HPDE6-E6E7 (cell line): ENCODE measurements at regions not wholly inside any gene's neighbourhood (a gene's known extent, or its start where the extent isn't known, plus 50 kb on each side); places are given as distances from the start of the nearest gene placed in this dataset.

Experiments used
- DNase-seq: peaks from one replicate; pipeline ENCODE4 v3.0.0; 2011; ENCODE audit warnings: missing footprints; ENCODE audit errors: extremely low spot score

GRCh38 chr16:54417384-54417783, 130.8 kb upstream of the IRX3 start:
- DNase-seq, result no peak

- no peak for DNase-seq
Observed at GRCh38 chr16:54414671-54415070, 128.1 kb upstream of the IRX3 start.

DNA sequence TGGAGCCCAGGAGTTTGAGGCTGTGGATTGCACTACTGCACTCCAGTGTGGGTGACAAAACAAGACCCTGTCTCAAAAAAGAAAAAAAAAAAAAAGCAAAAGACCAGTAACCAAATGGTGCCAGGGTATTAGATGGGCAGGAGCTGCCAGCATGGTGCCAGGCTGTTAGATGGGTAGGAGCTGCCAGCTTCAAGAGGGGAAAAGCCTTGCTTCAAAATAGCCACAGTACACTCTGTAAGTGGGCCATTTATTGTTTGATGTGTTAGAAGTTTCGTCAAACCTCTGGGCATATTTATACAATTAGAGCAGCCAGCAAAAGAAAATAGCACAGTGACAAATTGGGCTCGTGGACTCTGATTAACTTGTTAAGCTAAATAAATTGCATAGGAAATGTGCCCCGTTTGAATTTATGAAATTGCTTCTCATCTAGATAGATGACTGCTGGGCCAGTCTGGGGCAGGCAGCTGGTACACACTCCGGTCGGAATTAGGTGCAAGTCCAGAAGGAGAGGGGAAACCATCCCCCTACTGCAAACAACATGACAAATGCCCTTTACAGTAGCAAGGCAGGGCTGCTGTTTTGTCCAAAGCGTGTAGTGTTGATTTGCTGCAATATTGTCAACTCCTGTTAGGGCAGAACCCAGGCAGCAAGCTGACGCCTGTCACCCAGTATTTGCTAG, 126.3 kb upstream of the IRX3 start:
- no peak for DNase-seq

- DNase-seq, result no peak
Observed at GRCh38 chr16:54412037-54412436, 125.5 kb upstream of the IRX3 start.

DNA sequence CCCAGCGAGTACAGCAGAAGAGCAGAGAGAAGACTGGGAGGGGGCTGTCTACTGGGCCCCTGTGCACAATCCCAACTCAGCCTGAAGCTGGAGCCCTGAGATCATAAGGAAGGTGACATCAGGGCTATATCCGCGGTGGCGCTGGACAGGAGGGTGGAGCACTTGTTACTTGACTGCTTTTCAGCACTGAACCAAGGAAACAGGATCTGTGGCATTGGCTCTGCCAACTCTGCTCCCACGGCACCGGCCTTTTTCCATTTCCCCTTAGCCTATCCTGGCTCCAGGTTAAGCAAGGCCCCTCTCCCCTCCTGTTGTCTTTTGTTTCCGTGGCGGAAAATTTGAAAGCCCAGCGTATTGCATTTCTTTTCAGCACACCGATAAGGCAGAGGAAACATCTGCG, 125.0 kb upstream of the IRX3 start:
- no peak for DNase-seq

GRCh38 chr16:54409982-54410381, 123.4 kb upstream of the IRX3 start:
- DNase-seq, result no peak

GRCh38 chr16:54407596-54407995, 121.0 kb upstream of the IRX3 start:
- DNase-seq, result no peak

GRCh38 chr16:54405478-54405877, 118.9 kb upstream of the IRX3 start:
- no peak for DNase-seq

- DNase-seq, result no peak
Observed at GRCh38 chr16:54403580-54403979, 117.0 kb upstream of the IRX3 start.

DNA sequence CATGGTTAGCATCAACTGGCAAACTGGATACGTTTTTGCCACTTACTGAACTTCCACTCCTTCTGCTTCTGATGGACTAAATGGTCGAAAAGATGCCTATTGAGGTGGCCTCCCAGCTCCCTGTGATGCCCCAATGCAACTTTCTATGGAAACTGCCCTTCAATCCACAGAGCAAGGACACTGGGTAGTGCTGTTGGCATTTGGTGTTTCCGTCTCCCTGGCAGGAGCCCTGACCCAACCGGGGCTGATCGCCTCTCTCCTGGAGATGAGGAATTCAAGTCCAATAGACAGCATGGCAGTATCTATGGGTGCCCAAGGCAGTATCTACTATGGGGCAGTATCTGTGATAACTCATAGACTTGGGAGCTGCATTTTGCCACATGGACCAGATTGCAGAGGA, 116.3 kb upstream of the IRX3 start:
- no peak for DNase-seq

DNA sequence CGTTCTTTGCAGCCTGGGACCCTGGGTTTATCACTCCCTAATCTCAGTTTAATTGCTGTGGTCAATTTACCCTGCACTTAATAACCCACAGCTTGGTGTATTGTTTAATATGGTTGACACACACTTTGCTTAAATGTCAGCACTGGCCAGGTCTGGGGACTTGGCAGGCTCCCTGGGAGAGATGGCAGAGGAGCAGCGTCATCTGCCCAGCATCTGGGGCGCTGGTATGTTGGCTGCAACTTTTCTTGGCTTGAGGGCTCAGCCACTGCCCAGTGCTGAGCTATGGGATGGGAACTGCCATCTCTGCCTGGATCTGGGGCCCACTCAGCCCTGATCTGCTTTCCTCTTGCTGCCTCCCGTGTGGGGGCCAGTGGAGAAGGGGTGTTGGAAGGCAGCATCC, 115.7 kb upstream of the IRX3 start:
- no peak for DNase-seq

- DNase-seq, result no peak
Observed at GRCh38 chr16:54400261-54400660, 113.7 kb upstream of the IRX3 start.

GRCh38 chr16:54398986-54399385, 112.4 kb upstream of the IRX3 start:
- no peak for DNase-seq

- DNase-seq, result no peak
Observed at GRCh38 chr16:54397838-54398237, 111.3 kb upstream of the IRX3 start.

- DNase-seq, result no peak
Observed at GRCh38 chr16:54397190-54397835, 110.7 kb upstream of the IRX3 start.

- no peak for DNase-seq
Observed at GRCh38 chr16:54389836-54390494, 103.4 kb upstream of the IRX3 start.

- no peak for DNase-seq
Observed at GRCh38 chr16:54385141-54385540, 98.6 kb upstream of the IRX3 start.

DNA sequence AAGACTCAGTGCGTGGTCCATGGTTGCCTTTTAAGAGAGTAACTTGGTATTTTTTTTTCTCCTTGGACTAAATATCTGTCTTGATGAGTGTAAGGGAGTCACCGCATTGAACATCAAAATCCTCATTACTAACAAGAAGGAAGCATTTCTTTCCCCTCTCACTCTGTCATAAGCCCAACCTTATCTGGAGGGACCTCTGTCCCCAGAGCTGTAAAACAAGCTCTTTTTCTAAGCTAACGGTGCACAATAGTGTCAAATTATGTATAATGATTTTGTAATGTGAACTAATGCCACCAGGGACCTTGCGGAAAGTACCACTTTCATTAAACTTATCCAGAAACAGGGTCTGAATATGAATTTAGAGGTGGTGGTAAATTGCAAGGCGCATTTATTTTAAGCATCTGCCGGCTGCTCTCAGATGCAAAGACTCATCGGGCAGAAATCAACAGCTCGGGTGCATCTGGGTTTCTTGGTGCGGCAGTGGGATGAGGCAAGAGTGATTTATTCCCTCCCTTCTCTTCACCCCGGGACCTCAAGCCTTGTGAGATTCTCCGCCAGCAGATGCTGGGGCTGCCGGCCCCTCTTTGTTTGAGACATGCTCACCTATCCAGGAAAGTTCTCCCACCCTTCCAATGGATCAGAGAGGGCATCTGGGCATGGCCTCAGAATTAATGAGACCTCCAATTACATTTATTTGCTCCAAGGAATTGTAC, 95.2 kb upstream of the IRX3 start:
- no peak for DNase-seq

DNA sequence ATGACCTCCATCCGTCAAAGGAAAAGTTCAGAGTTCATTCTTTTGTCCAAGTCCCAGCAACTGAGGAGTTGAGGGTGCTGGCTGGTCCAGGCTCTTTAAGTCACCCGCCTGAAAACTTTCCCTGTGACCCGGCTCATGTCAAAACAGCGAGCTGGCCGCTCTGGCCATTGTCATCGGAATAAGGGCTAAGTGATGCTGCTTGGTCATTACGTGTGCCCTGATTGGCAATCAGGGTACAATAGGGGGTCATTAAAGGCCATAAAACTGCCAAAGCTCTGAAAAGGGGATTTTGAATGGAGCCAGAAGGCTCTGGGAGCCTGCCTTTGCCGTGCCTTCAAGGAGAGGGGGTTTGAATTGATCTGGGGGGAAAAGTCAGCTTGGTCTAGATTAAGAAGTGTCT, 88.5 kb upstream of the IRX3 start:
- DNase-seq, result no peak

- DNase-seq, result no peak
Observed at GRCh38 chr16:54373534-54374520, 87.2 kb upstream of the IRX3 start.

DNA sequence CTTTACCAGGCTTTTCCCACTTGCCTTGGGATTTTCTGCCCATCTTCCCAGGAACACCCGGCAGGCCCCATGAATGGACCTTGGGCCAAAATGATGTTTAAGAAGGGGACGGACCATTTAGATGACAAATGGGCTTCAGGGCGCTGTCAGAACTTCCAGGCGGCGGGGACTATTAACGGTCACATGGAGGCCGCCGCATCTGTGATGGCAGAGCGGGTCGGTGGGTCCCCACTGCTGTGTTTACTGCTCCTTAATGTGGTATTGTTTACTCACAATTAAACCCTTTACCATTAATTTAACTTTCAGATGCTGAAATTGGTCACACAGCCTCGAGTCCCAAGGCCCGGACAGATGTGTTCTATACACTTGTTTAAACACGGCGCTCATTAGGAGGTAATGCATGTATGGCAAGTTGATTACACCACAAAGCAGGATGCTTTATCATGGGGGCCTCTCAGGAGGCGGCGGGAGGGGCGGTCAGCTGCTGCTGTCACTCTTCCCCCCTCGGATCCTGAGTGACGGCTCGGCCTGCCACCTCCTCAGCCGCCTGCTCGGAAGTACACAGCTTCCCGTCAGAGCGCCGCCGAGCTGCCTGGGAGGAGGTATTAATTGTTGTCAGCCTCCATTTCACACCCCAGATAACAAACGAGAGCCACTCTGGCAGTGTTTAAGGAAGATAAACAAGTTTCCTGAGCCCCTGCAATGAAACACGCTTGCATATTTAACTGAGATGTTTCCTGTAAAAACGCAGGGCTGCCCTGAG, 83.9 kb upstream of the IRX3 start:
- DNase-seq, result no peak
